ENCODE measurements at regions not wholly inside any gene's neighbourhood (a gene's known extent, or its start where the extent isn't known, plus 50 kb on each side); places are given as distances from the start of the nearest gene placed in this dataset.

DNA sequence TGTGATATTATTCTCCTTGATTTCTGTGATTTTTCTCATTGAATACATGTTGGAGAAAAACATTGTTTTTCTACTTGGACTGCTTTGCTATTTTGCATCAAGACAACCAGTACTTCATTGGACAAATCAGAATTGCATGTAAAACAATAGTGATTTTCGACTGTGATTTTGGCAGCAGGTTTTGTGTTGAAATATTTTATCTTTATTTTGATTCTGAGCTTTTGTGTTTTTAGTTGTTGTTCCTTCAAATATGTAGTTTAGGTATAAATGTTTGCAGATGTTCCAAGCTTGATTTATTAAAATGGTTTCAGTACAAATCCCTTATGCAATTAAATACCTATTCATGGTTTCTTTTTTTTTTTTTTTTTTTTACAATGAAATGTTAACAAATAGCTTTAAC is 754.1 kb downstream of the DOK5 start:
- TF ChIP-seq NFRKB (IDR thresholded peaks at IDR 0.05) (no peak), SUZ12 (IDR thresholded peaks at IDR 0.05) (no peak), ZNF384 (IDR thresholded peaks at IDR 0.05) (no peak), SP1 (IDR thresholded peaks at IDR 0.05) (no peak), ELF4 (IDR thresholded peaks at IDR 0.05) (no peak), LEF1 (IDR thresholded peaks at IDR 0.05; ENCODE audit: borderline replicate concordance) (no peak), HDGF (IDR thresholded peaks at IDR 0.05; ENCODE audit: borderline replicate concordance) (no peak), ARNT (IDR thresholded peaks at IDR 0.05) (no peak)
